ENCODE measurements at regions not wholly inside any gene's neighbourhood (a gene's known extent, or its start where the extent isn't known, plus 50 kb on each side); places are given as distances from the start of the nearest gene placed in this dataset.
"Not testable (repeated sequence)": the region's sequence is repeated elsewhere in the genome, so short reads cannot be mapped to it uniquely, and the experiment has no call there.

DNA sequence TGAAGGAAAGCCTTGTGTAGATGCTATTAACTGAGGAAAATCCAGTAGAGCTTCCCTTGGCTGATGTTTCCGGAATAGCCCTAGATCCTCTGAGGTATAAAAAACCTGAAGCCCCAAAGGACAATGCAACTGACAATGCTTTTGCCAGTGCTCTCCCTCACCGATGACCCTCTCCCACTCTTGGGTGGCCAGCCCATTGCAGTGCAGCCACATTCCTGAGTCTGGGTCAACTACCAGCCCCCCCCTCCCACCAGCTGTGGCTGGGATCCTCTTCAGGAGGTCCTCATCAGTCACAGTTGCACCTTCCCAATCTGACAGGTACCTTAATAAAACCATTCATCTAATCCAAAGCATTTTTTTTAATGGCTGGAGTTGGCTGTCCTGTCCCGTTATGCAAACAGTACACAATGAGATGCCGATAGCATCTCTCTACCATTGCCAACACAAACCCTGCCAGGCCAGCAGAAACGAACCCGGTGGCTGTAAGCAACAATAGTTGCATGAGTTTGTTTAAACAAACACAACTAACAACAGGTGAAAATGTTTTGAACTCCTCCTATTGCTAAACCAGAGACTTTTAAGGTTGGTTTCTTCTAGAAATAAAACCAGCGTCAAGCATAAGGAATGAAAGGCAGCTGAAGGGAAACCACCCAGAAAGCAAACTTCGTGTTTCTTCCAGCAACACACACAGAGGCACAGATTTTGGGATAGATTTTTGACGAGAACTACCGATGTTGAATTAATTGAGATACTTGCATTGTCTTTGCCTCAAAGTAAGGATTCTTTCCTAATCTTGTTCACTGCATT lies 128.3 kb upstream of the ARHGEF3 start:
- H3K27me3 Mint-ChIP-seq (ENCODE audit: low read depth), result no peaks in the 10 kb centered on the region
- DNase-seq (ENCODE audit: low spot score in 2 of 2, unreplicated experiment in 2 of 2), result no peak
- H3K4me1 Mint-ChIP-seq, result peaks cover 68% of the 10 kb centered on the region
- H3K4me3 Mint-ChIP-seq, result no peak overlapping the region
- TF ChIP-seq CTCF (IDR thresholded peaks at IDR 0.05; ENCODE audit: unreplicated experiment), result no peak
- peaks cover 3% of the 10 kb centered on the region for H3K36me3 Mint-ChIP-seq
- H3K27ac Mint-ChIP-seq, result no peak overlapping the region
- H3K9me3 Mint-ChIP-seq, result peaks cover 4% of the 10 kb centered on the region

GRCh38 chr3:56928379-56929068 lies 126.8 kb upstream of the ARHGEF3 start:
- peak overlapping the region; percentile 60 for H3K27ac Mint-ChIP-seq
- no peak for DNase-seq (ENCODE audit: low spot score in 2 of 2, unreplicated experiment in 2 of 2)
- H3K36me3 Mint-ChIP-seq, result no peaks in the 10 kb centered on the region
- H3K27me3 Mint-ChIP-seq (ENCODE audit: low read depth), result no peaks in the 10 kb centered on the region
- H3K4me1 Mint-ChIP-seq, result peaks cover 79% of the 10 kb centered on the region
- H3K4me3 Mint-ChIP-seq, result no peak overlapping the region
- H3K9me3 Mint-ChIP-seq, result no peaks in the 10 kb centered on the region
- no peak for TF ChIP-seq CTCF (IDR thresholded peaks at IDR 0.05; ENCODE audit: unreplicated experiment)

- Mint-ChIP-seq H3K27me3 (ENCODE audit: low read depth) (no peaks in the 10 kb centered on the region), H3K4me1 (peaks cover 79% of the 10 kb centered on the region), H3K9me3 (no peaks in the 10 kb centered on the region), H3K36me3 (no peaks in the 10 kb centered on the region), H3K4me3 (no peak overlapping the region), H3K27ac (no peak overlapping the region)
- no peak for TF ChIP-seq CTCF (IDR thresholded peaks at IDR 0.05; ENCODE audit: unreplicated experiment)
- no peak for DNase-seq (ENCODE audit: low spot score in 2 of 2, unreplicated experiment in 2 of 2)
Measured at GRCh38 chr3:56927855-56928254, 126.1 kb upstream of the ARHGEF3 start.

DNA sequence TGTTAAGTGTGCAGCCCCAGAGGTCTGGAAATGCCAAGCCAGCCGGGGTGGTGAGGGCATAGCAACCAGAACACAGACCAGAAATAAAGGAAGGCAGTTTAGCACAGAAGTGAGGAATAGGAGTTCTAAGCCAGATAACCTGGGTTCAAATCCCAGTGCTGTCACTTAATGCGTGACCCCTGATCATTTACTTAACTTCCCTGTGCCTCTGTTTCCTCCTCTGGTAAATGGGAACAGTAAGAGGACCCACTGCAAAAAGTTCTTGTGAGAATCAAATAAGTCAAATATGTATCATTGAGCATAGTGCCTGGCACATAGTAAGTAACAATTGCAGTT lies 125.2 kb upstream of the ARHGEF3 start:
- H3K27ac Mint-ChIP-seq, result peak overlapping the region; percentile 94
- peak in 1 of 2 experiments; percentile 45 for DNase-seq (ENCODE audit: low spot score in 2 of 2, unreplicated experiment in 2 of 2)
- TF ChIP-seq CTCF (IDR thresholded peaks at IDR 0.05; ENCODE audit: unreplicated experiment), result no peak
- H3K36me3 Mint-ChIP-seq, result no peaks in the 10 kb centered on the region
- peaks cover 79% of the 10 kb centered on the region for H3K4me1 Mint-ChIP-seq
- H3K4me3 Mint-ChIP-seq, result no peak overlapping the region
- no peaks in the 10 kb centered on the region for H3K27me3 Mint-ChIP-seq (ENCODE audit: low read depth)
- H3K9me3 Mint-ChIP-seq, result no peaks in the 10 kb centered on the region

DNA sequence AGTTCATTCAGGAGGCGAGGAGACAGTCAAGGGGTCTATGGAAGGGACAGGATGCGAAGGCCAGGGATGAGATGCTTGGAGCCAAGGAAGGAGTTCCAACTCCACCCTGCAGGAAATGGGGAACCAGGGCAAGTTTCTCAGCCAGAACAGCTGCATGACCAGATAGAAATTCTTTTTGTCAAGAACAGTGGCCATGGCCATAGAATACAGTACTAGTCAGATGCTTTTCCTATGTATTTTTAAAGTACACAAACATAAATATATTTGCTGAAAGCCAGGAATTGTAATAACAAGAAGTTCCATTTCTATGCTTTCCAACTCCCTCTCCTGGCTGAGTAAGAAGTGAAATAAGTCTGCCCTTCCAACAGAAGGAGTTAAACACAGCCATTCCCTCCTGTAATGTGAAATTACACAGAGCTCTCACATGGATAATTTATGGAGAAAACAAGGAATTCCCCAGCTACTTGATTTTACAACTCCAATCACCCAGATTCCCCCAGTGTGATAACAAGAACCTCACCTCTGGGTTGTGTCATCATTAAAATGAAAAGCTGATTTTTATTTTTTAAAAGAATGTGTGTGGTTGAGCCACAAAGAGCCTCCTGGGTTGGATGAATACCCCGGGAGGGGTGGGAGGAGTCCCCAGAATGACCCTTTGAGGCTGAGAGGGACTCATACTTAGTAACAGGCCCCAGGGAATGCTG lies 124.6 kb upstream of the ARHGEF3 start:
- Mint-ChIP-seq H3K9me3 (no peaks in the 10 kb centered on the region), H3K4me3 (no peak overlapping the region), H3K36me3 (no peaks in the 10 kb centered on the region), H3K27me3 (ENCODE audit: low read depth) (no peaks in the 10 kb centered on the region), H3K4me1 (peaks cover 79% of the 10 kb centered on the region), H3K27ac (peak overlapping the region; percentile 94)
- DNase-seq (ENCODE audit: low spot score in 2 of 2, unreplicated experiment in 2 of 2), result no peak
- no peak for TF ChIP-seq CTCF (IDR thresholded peaks at IDR 0.05; ENCODE audit: unreplicated experiment)

GRCh38 chr3:56924700-56925099 lies 123.0 kb upstream of the ARHGEF3 start:
- H3K4me3 Mint-ChIP-seq; H3K9me3 Mint-ChIP-seq; H3K27me3 Mint-ChIP-seq (ENCODE audit: low read depth); H3K36me3 Mint-ChIP-seq; DNase-seq (ENCODE audit: low spot score in 2 of 2, unreplicated experiment in 2 of 2): not testable (repeated sequence)
- Mint-ChIP-seq H3K4me1 (peaks cover 68% of the 10 kb centered on the region), H3K27ac (peak overlapping the region; percentile 68)
